ENCODE measurements at regions not wholly inside any gene's neighbourhood (a gene's known extent, or its start where the extent isn't known, plus 50 kb on each side); places are given as distances from the start of the nearest gene placed in this dataset.
"Not testable (repeated sequence)": the region's sequence is repeated elsewhere in the genome, so short reads cannot be mapped to it uniquely, and the experiment has no call there.

DNA sequence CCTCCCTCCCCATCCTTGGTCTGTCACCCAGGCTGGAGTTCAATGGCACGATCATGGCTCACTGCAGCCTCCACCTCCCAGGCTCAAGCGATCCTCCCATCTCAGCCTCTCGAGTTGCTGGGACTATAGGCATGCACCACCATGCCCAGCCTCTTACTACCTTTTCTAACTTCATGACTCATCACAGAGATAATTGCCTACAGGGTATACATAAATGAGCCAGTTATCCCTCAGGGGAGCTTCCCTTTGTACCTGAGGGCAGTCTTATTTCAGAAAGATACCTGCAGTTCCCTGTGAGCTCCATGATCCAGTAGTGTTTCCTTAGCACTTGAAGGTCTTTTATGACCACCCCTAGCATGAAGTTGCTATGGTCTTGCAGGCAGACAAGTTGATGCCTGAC is 94.2 kb upstream of the DNAJC1 start:
- peaks cover 3% of the 10 kb centered on the region for H3K4me1 Mint-ChIP-seq (ENCODE audit: unreplicated experiment)
- H3K36me3 Mint-ChIP-seq (ENCODE audit: low read depth, unreplicated experiment): no peaks in the 10 kb centered on the region
- TF ChIP-seq, protein P1, sequence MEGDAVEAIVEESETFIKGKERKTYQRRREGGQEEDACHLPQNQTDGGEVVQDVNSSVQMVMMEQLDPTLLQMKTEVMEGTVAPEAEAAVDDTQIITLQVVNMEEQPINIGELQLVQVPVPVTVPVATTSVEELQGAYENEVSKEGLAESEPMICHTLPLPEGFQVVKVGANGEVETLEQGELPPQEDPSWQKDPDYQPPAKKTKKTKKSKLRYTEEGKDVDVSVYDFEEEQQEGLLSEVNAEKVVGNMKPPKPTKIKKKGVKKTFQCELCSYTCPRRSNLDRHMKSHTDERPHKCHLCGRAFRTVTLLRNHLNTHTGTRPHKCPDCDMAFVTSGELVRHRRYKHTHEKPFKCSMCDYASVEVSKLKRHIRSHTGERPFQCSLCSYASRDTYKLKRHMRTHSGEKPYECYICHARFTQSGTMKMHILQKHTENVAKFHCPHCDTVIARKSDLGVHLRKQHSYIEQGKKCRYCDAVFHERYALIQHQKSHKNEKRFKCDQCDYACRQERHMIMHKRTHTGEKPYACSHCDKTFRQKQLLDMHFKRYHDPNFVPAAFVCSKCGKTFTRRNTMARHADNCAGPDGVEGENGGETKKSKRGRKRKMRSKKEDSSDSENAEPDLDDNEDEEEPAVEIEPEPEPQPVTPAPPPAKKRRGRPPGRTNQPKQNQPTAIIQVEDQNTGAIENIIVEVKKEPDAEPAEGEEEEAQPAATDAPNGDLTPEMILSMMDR (IDR thresholded peaks at IDR 0.05; ENCODE audit: unreplicated experiment): no peak
- no peak overlapping the region for H3K4me3 Mint-ChIP-seq (ENCODE audit: unreplicated experiment)
- H3K27me3 Mint-ChIP-seq (ENCODE audit: unreplicated experiment): no peaks in the 10 kb centered on the region
- no peak overlapping the region for H3K27ac Mint-ChIP-seq (ENCODE audit: unreplicated experiment)
- H3K9me3 Mint-ChIP-seq (ENCODE audit: unreplicated experiment): no peaks in the 10 kb centered on the region
- no peak for DNase-seq (ENCODE audit: low spot score)

GRCh38 chr10:22091260-22091659 is 87.7 kb upstream of the DNAJC1 start:
- H3K27me3 Mint-ChIP-seq (ENCODE audit: unreplicated experiment); H3K36me3 Mint-ChIP-seq (ENCODE audit: low read depth, unreplicated experiment); H3K27ac Mint-ChIP-seq (ENCODE audit: unreplicated experiment); DNase-seq (ENCODE audit: low spot score); H3K9me3 Mint-ChIP-seq (ENCODE audit: unreplicated experiment); H3K4me3 Mint-ChIP-seq (ENCODE audit: unreplicated experiment); H3K4me1 Mint-ChIP-seq (ENCODE audit: unreplicated experiment): not testable (repeated sequence)

- Mint-ChIP-seq H3K27ac (ENCODE audit: unreplicated experiment) (no peak overlapping the region), H3K27me3 (ENCODE audit: unreplicated experiment) (no peaks in the 10 kb centered on the region), H3K9me3 (ENCODE audit: unreplicated experiment) (no peaks in the 10 kb centered on the region), H3K4me3 (ENCODE audit: unreplicated experiment) (no peak overlapping the region), H3K36me3 (ENCODE audit: low read depth, unreplicated experiment) (no peaks in the 10 kb centered on the region), H3K4me1 (ENCODE audit: unreplicated experiment) (peaks cover 3% of the 10 kb centered on the region)
- DNase-seq (ENCODE audit: low spot score): no peak
- TF ChIP-seq, protein P1 (IDR thresholded peaks at IDR 0.05; ENCODE audit: unreplicated experiment): no peak
These were observed 83.8 kb upstream of the DNAJC1 start for GRCh38 chr10:22087402-22087738.

DNA sequence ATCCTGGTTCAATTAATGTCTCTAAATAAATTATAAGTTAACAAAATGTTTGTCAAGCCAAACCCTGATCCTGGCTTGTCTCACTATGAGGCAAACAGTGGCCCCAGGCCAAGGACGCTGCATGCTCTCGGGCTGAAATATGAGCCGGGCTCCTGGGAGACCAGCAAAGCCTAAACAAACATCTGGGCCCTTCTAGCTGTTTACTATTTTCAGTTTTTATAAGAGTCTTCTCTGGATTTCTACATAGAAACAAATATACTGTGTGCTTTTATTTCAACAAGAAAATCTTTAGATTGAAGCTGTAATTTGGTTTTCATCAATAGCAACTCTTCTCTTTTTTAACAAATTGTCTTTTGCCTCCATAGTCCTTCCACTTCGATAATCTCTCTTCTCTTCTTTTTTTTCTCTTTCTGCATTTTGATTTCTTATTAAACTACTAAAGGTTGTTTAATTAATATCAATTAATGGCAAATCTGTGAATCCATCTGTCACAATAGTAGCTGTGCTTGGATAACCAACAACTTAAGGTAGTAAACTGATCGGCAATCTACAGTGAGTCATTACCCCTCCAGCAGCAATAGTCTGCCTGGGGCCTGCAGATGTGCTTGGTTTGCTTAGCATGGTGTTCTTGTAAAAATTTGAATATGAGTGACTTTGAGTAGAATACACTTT is 83.3 kb upstream of the DNAJC1 start:
- no peak overlapping the region for H3K4me3 Mint-ChIP-seq (ENCODE audit: unreplicated experiment)
- H3K27ac Mint-ChIP-seq (ENCODE audit: unreplicated experiment): no peak overlapping the region
- TF ChIP-seq, protein P1 (IDR thresholded peaks at IDR 0.05; ENCODE audit: unreplicated experiment): no peak
- H3K27me3 Mint-ChIP-seq (ENCODE audit: unreplicated experiment): no peaks in the 10 kb centered on the region
- H3K9me3 Mint-ChIP-seq (ENCODE audit: unreplicated experiment): no peaks in the 10 kb centered on the region
- peaks cover 3% of the 10 kb centered on the region for H3K4me1 Mint-ChIP-seq (ENCODE audit: unreplicated experiment)
- no peak for DNase-seq (ENCODE audit: low spot score)
- H3K36me3 Mint-ChIP-seq (ENCODE audit: low read depth, unreplicated experiment): no peaks in the 10 kb centered on the region

DNA sequence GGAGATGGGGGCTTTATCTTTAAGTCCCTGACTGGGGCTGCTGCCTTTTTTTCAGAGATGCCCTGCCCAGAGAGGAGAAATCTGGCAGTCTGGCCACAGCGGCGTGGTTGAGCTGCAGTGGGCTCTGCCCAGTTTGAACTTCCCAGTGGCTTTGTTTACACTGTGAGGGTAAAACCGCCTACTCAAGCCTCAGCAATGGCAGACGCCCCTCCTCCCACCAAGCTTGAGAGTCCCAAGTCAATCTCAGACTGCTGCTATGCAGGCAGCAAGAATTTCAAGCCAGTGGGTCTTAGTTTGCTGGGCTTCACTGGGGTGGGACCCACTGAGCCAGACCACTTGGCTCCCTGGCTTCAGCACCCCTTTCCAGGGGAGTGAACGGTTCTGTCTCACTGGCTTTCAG is 76.4 kb upstream of the DNAJC1 start:
- H3K4me3 Mint-ChIP-seq (ENCODE audit: unreplicated experiment); H3K36me3 Mint-ChIP-seq (ENCODE audit: low read depth, unreplicated experiment); H3K27ac Mint-ChIP-seq (ENCODE audit: unreplicated experiment); H3K9me3 Mint-ChIP-seq (ENCODE audit: unreplicated experiment); H3K27me3 Mint-ChIP-seq (ENCODE audit: unreplicated experiment); DNase-seq (ENCODE audit: low spot score); H3K4me1 Mint-ChIP-seq (ENCODE audit: unreplicated experiment): not testable (repeated sequence)

DNA sequence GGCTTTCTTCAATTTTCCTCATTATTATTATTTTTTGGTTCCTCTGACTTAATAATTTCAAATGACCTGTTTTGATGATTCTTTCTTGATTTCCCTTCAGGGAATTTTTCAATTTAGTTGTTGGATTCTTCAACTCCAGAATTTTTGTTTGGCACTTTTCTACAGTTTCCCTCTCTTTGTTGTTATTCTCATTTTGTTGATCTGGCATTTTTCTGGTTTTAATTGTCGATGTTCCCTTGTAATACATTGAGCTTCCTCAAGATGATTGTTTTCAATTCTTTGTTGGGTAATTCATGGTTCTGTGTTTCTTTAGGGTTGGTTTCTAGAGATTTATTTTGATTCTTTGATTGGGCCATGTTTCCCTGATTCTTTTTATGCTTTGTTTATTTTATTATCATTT is 67.8 kb upstream of the DNAJC1 start:
- Mint-ChIP-seq H3K36me3 (ENCODE audit: low read depth, unreplicated experiment) (no peaks in the 10 kb centered on the region), H3K4me3 (ENCODE audit: unreplicated experiment) (no peak overlapping the region), H3K9me3 (ENCODE audit: unreplicated experiment) (no peaks in the 10 kb centered on the region), H3K27ac (ENCODE audit: unreplicated experiment) (no peak overlapping the region), H3K27me3 (ENCODE audit: unreplicated experiment) (no peaks in the 10 kb centered on the region), H3K4me1 (ENCODE audit: unreplicated experiment) (no peaks in the 10 kb centered on the region)
- TF ChIP-seq, protein P1 (IDR thresholded peaks at IDR 0.05; ENCODE audit: unreplicated experiment): no peak
- DNase-seq (ENCODE audit: low spot score): no peak

All from endothelial cell (in vitro differentiated cells).